T-helper 9 cell (primary cell): ENCODE measurements at regions not wholly inside any gene's neighbourhood (a gene's known extent, or its start where the extent isn't known, plus 50 kb on each side); places are given as distances from the start of the nearest gene placed in this dataset.
"Not testable (repeated sequence)": the region's sequence is repeated elsewhere in the genome, so short reads cannot be mapped to it uniquely, and the experiment has no call there.

Source experiments
- DNase-seq: peaks from one replicate; pipeline ENCODE4 v3.0.0-alpha.2; 2020

GRCh38 chr2:61774351-61774750 is 79.5 kb downstream of the FAM161A start:
- no peak for DNase-seq

- DNase-seq = no peak
These were observed 81.7 kb downstream of the FAM161A start for GRCh38 chr2:61771904-61772845.

GRCh38 chr2:61770746-61771145 is 83.1 kb downstream of the FAM161A start:
- DNase-seq = no peak

GRCh38 chr2:61770298-61770697 is 83.6 kb downstream of the FAM161A start:
- no peak for DNase-seq

- DNase-seq = no peak
These were observed 84.7 kb downstream of the FAM161A start for GRCh38 chr2:61769093-61769675.

- DNase-seq = peak; percentile 84
These were observed 89.6 kb downstream of the FAM161A start for GRCh38 chr2:61764035-61764800.

GRCh38 chr2:61763605-61764034 is 90.2 kb downstream of the FAM161A start:
- DNase-seq = no peak

GRCh38 chr2:61762292-61762691 is 91.6 kb downstream of the FAM161A start:
- no peak for DNase-seq

GRCh38 chr2:61759718-61760117 is 94.1 kb downstream of the FAM161A start:
- DNase-seq = no peak

- no peak for DNase-seq
These were observed 94.9 kb downstream of the FAM161A start for GRCh38 chr2:61759005-61759404.

GRCh38 chr2:61758159-61758558 is 95.7 kb downstream of the FAM161A start:
- DNase-seq = no peak

GRCh38 chr2:61753512-61753911 is 100.3 kb downstream of the FAM161A start:
- no peak for DNase-seq

GRCh38 chr2:61750624-61751023 is 103.2 kb downstream of the FAM161A start:
- no peak for DNase-seq

- DNase-seq = no peak
These were observed 110.9 kb downstream of the FAM161A start for GRCh38 chr2:61742955-61743354.

GRCh38 chr2:61737841-61738240 is 116.0 kb downstream of the FAM161A start:
- no peak for DNase-seq

GRCh38 chr2:61736953-61737352 is 116.9 kb downstream of the FAM161A start:
- DNase-seq = no peak

GRCh38 chr2:61733563-61733962 is 120.3 kb downstream of the FAM161A start:
- DNase-seq = no peak

GRCh38 chr2:61732787-61733186 is 121.1 kb downstream of the FAM161A start:
- DNase-seq = no peak

- no peak for DNase-seq
These were observed 126.1 kb downstream of the FAM161A start for GRCh38 chr2:61727746-61728145.

- no peak for DNase-seq
These were observed 127.2 kb downstream of the FAM161A start for GRCh38 chr2:61726456-61727209.

GRCh38 chr2:61723364-61723763 is 130.5 kb downstream of the FAM161A start:
- DNase-seq = not testable (repeated sequence)

- DNase-seq = no peak
These were observed 131.1 kb downstream of the FAM161A start for GRCh38 chr2:61722800-61723199.

- DNase-seq = no peak
These were observed 131.5 kb downstream of the FAM161A start for GRCh38 chr2:61722318-61722717.
